Uterus (tissue), 3 donors: ENCODE measurements at regions not wholly inside any gene's neighbourhood (a gene's known extent, or its start where the extent isn't known, plus 50 kb on each side); places are given as distances from the start of the nearest gene placed in this dataset.

Experiments used
- DNase-seq, 2 donors: peaks; one replicate each; pipeline ENCODE4 v3.0.0-alpha.2; 2019 to 2020
- H3K27ac ChIP-seq, 2 donors: fragments of 200-600 bp; sonication (generic); 1 replicate in 1 of 2; 2 replicates in 1 of 2; pipeline ENCODE4 v1.5.1; 2016 to 2018
- H3K27me3 ChIP-seq, 2 donors: fragments of 200-600 bp; sonication (generic); one replicate each; pipeline ENCODE4 v1.5.1; 2018 to 2019; ENCODE audit warnings: control low read depth in 1 of 2
- H3K36me3 ChIP-seq, 2 donors: fragments of 200-600 bp; sonication (generic); one replicate each; pipeline ENCODE4 v1.5.1; 2019; ENCODE audit warnings: control low read depth in 1 of 2
- H3K4me1 ChIP-seq, 2 donors: fragments of 200-600 bp; sonication (generic); one replicate each; pipeline ENCODE4 v1.5.1; 2018 to 2019; ENCODE audit warnings: control low read depth in 1 of 2
- H3K4me3 ChIP-seq, 2 donors: fragments of 200-600 bp; sonication (generic); 1 replicate in 1 of 2; 2 replicates in 1 of 2; pipeline ENCODE4 v1.5.1; 2018 to 2019; ENCODE audit warnings: mild to moderate bottlenecking in 1 of 2
- H3K9me3 ChIP-seq, 2 donors: fragments of 200-600 bp; sonication (generic); one replicate each; pipeline ENCODE4 v1.5.1; 2019; ENCODE audit warnings: control low read depth in 1 of 2
- CTCF ChIP-seq, 4 experiments: fragments of 200-600 bp in 2 of 4; fragments of 450-650 bp in 2 of 4; sonication (generic) in 2 of 4; IDR thresholded peaks; one replicate each; pipeline ENCODE4 v1.5.1; 2016 to 2019; ENCODE audit warnings: antibody characterized with exemption in 4 of 4, mild to moderate bottlenecking in 2 of 4, moderate library complexity in 1 of 4
- POLR2A ChIP-seq, 2 donors: fragments of 450-650 bp; IDR thresholded peaks; one replicate each; pipeline ENCODE4 v1.6.1; 2016; ENCODE audit warnings: antibody characterized with exemption in 2 of 2, mild to moderate bottlenecking in 1 of 2, moderate library complexity in 1 of 2
- intact Hi-C: fragments of 100-400 bp; cut with DNase I; formaldehyde crosslinking; loops from one replicate; pipeline ENCODE4 v1.15.1; 2023; ENCODE audit warnings: low total_unique reads
- donor health status: DM: yes; HTN: yes; CAD: no.

GRCh38 chr9:126228111-126228780 is 98.4 kb upstream of the MVB12B start:
- intact Hi-C loops, result loop anchor here (5.0 kb wide), 1 partner anchor 826 kb away; no protein-coding TSS in a partner anchor
- peaks cover 0 to under 1% of the 10 kb centered on the region in 2 donors for H3K27me3 ChIP-seq
- H3K9me3 ChIP-seq, result no peaks in the 10 kb centered on the region
- no peak overlapping the region for H3K4me3 ChIP-seq
- H3K4me1 ChIP-seq, result no peaks in the 10 kb centered on the region
- no peak overlapping the region for H3K27ac ChIP-seq
- no peaks in the 10 kb centered on the region for H3K36me3 ChIP-seq
- no peak for DNase-seq
- no peak for TF ChIP-seq CTCF (IDR thresholded peaks at IDR 0.05)
- no peak for TF ChIP-seq POLR2A (IDR thresholded peaks at IDR 0.05)

- intact Hi-C loops, result loop anchor here (5.0 kb wide), 1 partner anchor 827 kb away; no protein-coding TSS in a partner anchor
- Histone ChIP-seq H3K27me3 (no peaks in the 10 kb centered on the region), H3K36me3 (no peaks in the 10 kb centered on the region), H3K4me1 (no peaks in the 10 kb centered on the region), H3K9me3 (no peaks in the 10 kb centered on the region), H3K27ac (no peak overlapping the region), H3K4me3 (no peak overlapping the region)
- TF ChIP-seq CTCF (IDR thresholded peaks at IDR 0.05), result peak; percentile 75 to 80 (median 78)
- no peak for TF ChIP-seq POLR2A (IDR thresholded peaks at IDR 0.05)
- peak; percentile 42 to 70 for DNase-seq
Measured at GRCh38 chr9:126228781-126229444, 97.7 kb upstream of the MVB12B start.

GRCh38 chr9:126229501-126229900 is 97.1 kb upstream of the MVB12B start:
- no peaks in the 10 kb centered on the region for H3K27me3 ChIP-seq
- intact Hi-C loops, result loop anchor here (5.0 kb wide), 1 partner anchor 827 kb away; no protein-coding TSS in a partner anchor

GRCh38 chr9:126230692-126231091 is 95.9 kb upstream of the MVB12B start:
- H3K27me3 ChIP-seq, result no peaks in the 10 kb centered on the region
- no peaks in the 10 kb centered on the region for H3K4me1 ChIP-seq
- intact Hi-C loops, result no loop called here
- no peak overlapping the region for H3K27ac ChIP-seq
- no peak overlapping the region for H3K4me3 ChIP-seq
- no peaks in the 10 kb centered on the region for H3K9me3 ChIP-seq
- no peak for DNase-seq
- TF ChIP-seq CTCF (IDR thresholded peaks at IDR 0.05) (no peak), POLR2A (IDR thresholded peaks at IDR 0.05) (no peak)
- no peaks in the 10 kb centered on the region for H3K36me3 ChIP-seq

More at GRCh38 chr9:126229501-126229900, 97.1 kb upstream of the MVB12B start:
- Histone ChIP-seq H3K9me3 (no peaks in the 10 kb centered on the region), H3K4me1 (no peaks in the 10 kb centered on the region), H3K4me3 (no peak overlapping the region), H3K27ac (no peak overlapping the region), H3K36me3 (no peaks in the 10 kb centered on the region)
- no peak for DNase-seq
- TF ChIP-seq POLR2A (IDR thresholded peaks at IDR 0.05) (no peak), CTCF (IDR thresholded peaks at IDR 0.05) (no peak)

- Histone ChIP-seq H3K36me3 (no peaks in the 10 kb centered on the region), H3K27ac (no peak overlapping the region), H3K27me3 (no peaks in the 10 kb centered on the region), H3K4me3 (no peak overlapping the region), H3K9me3 (no peaks in the 10 kb centered on the region), H3K4me1 (no peaks in the 10 kb centered on the region)
- no peak for DNase-seq
- intact Hi-C loops, result no loop called here
- TF ChIP-seq CTCF (IDR thresholded peaks at IDR 0.05) (no peak), POLR2A (IDR thresholded peaks at IDR 0.05) (no peak)
Measured at GRCh38 chr9:126232461-126232860, 94.2 kb upstream of the MVB12B start.
